GM12872 (cell line): ENCODE measurements at regions not wholly inside any gene's neighbourhood (a gene's known extent, or its start where the extent isn't known, plus 50 kb on each side); places are given as distances from the start of the nearest gene placed in this dataset.

ENCODE experiments used
- CTCF ChIP-seq: IDR thresholded peaks from 3 replicates; pipeline ENCODE4 v1.5.1; 2011; ENCODE audit warnings: low read depth, mild to moderate bottlenecking, low read length, moderate library complexity; ENCODE audit not compliant: insufficient read depth

DNA sequence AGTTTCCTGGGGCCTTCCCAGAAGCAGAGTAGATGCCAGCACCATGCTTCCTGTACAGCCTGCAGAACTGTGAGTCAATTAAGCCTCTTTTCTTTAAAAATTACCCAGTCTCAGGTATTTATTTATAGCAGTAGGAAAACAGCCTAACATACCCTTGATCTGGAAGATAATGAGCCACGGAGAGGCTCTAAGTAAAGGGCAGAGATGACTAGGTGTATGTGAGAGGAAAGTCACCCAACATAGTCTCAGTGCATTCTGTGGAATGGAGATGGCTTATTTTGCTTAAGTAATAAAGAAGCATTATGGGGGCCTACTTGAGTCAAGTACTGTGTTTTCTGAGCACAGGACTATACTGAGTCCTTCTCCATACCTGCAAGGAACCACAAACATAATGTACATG is 199.5 kb downstream of the CPEB2 start:
- TF ChIP-seq CTCF, result no peak

DNA sequence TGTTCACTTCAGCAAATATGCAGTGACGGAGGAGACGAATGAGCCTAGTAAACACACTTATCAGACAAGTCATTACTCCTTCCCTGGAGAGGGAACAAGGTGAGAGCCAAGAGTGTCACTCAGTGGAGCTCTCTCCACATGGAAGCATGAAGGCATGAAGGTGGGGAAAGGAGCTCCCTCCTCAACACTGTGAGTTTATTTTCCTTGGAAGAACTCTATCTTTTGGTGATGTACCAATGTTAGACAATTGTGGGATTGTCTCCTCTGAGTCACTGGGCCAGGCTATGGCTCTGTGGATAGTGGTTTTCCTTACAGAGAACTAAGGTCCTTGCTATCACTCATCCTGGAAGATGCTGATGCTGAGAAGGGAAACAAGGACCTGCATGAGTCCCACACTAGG is 200.2 kb downstream of the CPEB2 start:
- no peak for TF ChIP-seq CTCF

GRCh38 chr4:15213302-15213970 is 211.2 kb downstream of the CPEB2 start:
- TF ChIP-seq CTCF, result no peak

GRCh38 chr4:15215109-15215508 is 212.7 kb upstream of the C1QTNF7 start:
- no peak for TF ChIP-seq CTCF

DNA sequence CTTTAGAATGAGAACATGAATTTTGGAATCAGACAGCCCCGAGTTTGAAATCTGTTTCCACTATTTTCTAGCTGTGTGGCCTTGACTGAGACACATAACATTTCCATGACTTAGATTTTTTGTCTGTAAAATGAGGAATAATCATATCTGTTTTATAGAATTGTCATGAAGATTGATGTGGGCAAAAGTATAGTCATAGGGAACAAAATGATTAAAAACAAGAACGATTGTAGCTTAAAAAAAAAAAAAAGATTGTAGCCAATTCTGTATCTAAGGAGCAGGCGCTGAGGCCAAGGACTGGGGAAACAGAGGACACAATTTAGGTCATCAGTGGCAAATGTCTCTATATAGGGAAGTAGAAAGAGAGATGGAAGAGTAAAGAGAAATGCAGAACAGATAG is 201.6 kb upstream of the C1QTNF7 start:
- TF ChIP-seq CTCF, result no peak

GRCh38 chr4:15231265-15232091 is 196.4 kb upstream of the C1QTNF7 start:
- TF ChIP-seq CTCF, result peak; percentile 67

- TF ChIP-seq CTCF, result no peak
Measured at GRCh38 chr4:15232366-15233263, 195.2 kb upstream of the C1QTNF7 start.
